ENCODE measurements at regions not wholly inside any gene's neighbourhood (a gene's known extent, or its start where the extent isn't known, plus 50 kb on each side); places are given as distances from the start of the nearest gene placed in this dataset.

DNA sequence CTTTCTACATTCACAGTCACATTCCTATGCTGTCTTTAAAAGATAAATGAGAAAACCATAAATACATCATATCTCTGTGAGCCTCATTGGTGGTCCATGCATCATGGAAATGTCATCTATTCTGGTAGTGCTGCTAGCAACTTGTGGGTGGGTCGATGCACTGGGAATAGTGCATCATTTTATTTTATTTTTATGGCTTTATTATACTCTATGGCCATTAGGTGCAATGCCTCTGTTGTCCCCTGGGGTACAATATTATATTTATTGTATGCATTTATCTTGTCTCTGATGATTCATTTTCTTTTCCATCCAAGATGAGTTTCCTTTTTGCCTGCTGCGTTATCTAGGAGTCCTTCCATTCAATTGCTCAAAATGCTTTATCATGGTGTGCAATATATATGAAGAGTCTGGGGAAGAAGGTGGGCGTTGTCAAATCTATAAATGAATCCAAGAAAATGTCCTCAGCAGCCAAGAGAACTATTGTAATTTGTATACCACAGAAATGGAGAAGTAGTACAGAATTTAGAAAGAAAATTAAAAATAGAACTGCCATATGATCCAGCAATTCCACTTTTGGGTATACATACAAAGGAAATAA is 324.0 kb downstream of the KCNJ2 start:
- WGBS, 2 experiments, result 92 to 100% methylated on average over 1 to 3 of the region's 3 CpGs
- H3K9me3 ChIP-seq (ENCODE audit: control insufficient read depth, low read length), result no peaks in the 10 kb centered on the region
- H3K27ac ChIP-seq (ENCODE audit: insufficient read depth, low read depth, low read length, poor library complexity, severe bottlenecking), result no peak overlapping the region
- H3K4me3 ChIP-seq (ENCODE audit: insufficient read depth, low read depth, low read length), result no peak overlapping the region
- no peaks in the 10 kb centered on the region for H3K27me3 ChIP-seq (ENCODE audit: control insufficient read depth, insufficient read depth, low read length, poor library complexity, severe bottlenecking)
- H3K4me1 ChIP-seq (ENCODE audit: control insufficient read depth, insufficient read depth, low read length), result peaks cover 2% of the 10 kb centered on the region
- no peaks in the 10 kb centered on the region for H3K36me3 ChIP-seq (ENCODE audit: control insufficient read depth, insufficient read depth, low read length)

DNA sequence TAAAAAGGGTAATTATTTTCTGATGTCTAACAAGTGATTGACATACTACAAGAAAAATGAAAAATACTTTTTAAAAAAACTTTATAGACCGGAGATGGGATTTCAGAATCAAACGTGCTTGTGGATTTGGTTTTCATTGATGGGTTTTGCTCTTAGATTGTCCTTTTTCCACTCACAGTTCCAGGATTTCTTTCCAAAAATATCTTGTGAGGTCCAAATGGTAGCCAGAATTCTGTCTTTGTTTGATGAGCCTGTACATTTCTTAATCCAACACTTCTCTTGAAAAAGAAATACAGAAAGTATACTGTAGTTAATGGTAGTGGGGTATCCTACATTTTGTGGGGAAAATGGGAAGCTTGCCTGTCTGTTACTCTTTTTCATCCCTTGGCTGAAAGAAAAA is 329.3 kb downstream of the KCNJ2 start:
- 94 to 100% methylated on average over 2 of the region's 2 CpGs for WGBS, 2 experiments
- Histone ChIP-seq H3K27ac (ENCODE audit: insufficient read depth, low read depth, low read length, poor library complexity, severe bottlenecking) (peak overlapping the region; percentile 75), H3K27me3 (ENCODE audit: control insufficient read depth, insufficient read depth, low read length, poor library complexity, severe bottlenecking) (no peaks in the 10 kb centered on the region)

GRCh38 chr17:70499067-70499786 is 329.9 kb downstream of the KCNJ2 start:
- Histone ChIP-seq H3K4me3 (ENCODE audit: insufficient read depth, low read depth, low read length) (no peak overlapping the region), H3K4me1 (ENCODE audit: control insufficient read depth, insufficient read depth, low read length) (peaks cover 12% of the 10 kb centered on the region), H3K9me3 (ENCODE audit: control insufficient read depth, low read length) (no peaks in the 10 kb centered on the region), H3K27ac (ENCODE audit: insufficient read depth, low read depth, low read length, poor library complexity, severe bottlenecking) (peak overlapping the region; percentile 75), H3K27me3 (ENCODE audit: control insufficient read depth, insufficient read depth, low read length, poor library complexity, severe bottlenecking) (no peaks in the 10 kb centered on the region), H3K36me3 (ENCODE audit: control insufficient read depth, insufficient read depth, low read length) (no peaks in the 10 kb centered on the region)
- 58 to 91% methylated on average over 1 to 2 of the region's 2 CpGs for WGBS, 2 experiments

More for the DNA sequence above, 329.3 kb downstream of the KCNJ2 start:
- peaks cover 12% of the 10 kb centered on the region for H3K4me1 ChIP-seq (ENCODE audit: control insufficient read depth, insufficient read depth, low read length)
- H3K36me3 ChIP-seq (ENCODE audit: control insufficient read depth, insufficient read depth, low read length), result no peaks in the 10 kb centered on the region
- H3K9me3 ChIP-seq (ENCODE audit: control insufficient read depth, low read length), result no peaks in the 10 kb centered on the region
- H3K4me3 ChIP-seq (ENCODE audit: insufficient read depth, low read depth, low read length), result no peak overlapping the region

GRCh38 chr17:70503449-70503848 is 334.1 kb downstream of the KCNJ2 start:
- H3K4me1 ChIP-seq (ENCODE audit: control insufficient read depth, insufficient read depth, low read length), result peaks cover 9% of the 10 kb centered on the region
- 92 to 100% methylated on average over 1 of the region's 3 CpGs for WGBS, 2 experiments
- no peak overlapping the region for H3K4me3 ChIP-seq (ENCODE audit: insufficient read depth, low read depth, low read length)
- H3K9me3 ChIP-seq (ENCODE audit: control insufficient read depth, low read length), result no peaks in the 10 kb centered on the region
- no peaks in the 10 kb centered on the region for H3K27me3 ChIP-seq (ENCODE audit: control insufficient read depth, insufficient read depth, low read length, poor library complexity, severe bottlenecking)
- no peaks in the 10 kb centered on the region for H3K36me3 ChIP-seq (ENCODE audit: control insufficient read depth, insufficient read depth, low read length)
- no peak overlapping the region for H3K27ac ChIP-seq (ENCODE audit: insufficient read depth, low read depth, low read length, poor library complexity, severe bottlenecking)

- Histone ChIP-seq H3K27ac (ENCODE audit: insufficient read depth, low read depth, low read length, poor library complexity, severe bottlenecking) (no peak overlapping the region), H3K36me3 (ENCODE audit: control insufficient read depth, insufficient read depth, low read length) (no peaks in the 10 kb centered on the region), H3K4me1 (ENCODE audit: control insufficient read depth, insufficient read depth, low read length) (no peaks in the 10 kb centered on the region), H3K9me3 (ENCODE audit: control insufficient read depth, low read length) (no peaks in the 10 kb centered on the region), H3K27me3 (ENCODE audit: control insufficient read depth, insufficient read depth, low read length, poor library complexity, severe bottlenecking) (no peaks in the 10 kb centered on the region), H3K4me3 (ENCODE audit: insufficient read depth, low read depth, low read length) (no peak overlapping the region)
- WGBS, 2 experiments, result 86 to 96% methylated on average over 2 of the region's 2 CpGs
These were observed 341.0 kb downstream of the KCNJ2 start for GRCh38 chr17:70510288-70510687.

- Histone ChIP-seq H3K4me3 (ENCODE audit: insufficient read depth, low read depth, low read length) (no peak overlapping the region), H3K9me3 (ENCODE audit: control insufficient read depth, low read length) (no peaks in the 10 kb centered on the region), H3K27me3 (ENCODE audit: control insufficient read depth, insufficient read depth, low read length, poor library complexity, severe bottlenecking) (no peaks in the 10 kb centered on the region), H3K36me3 (ENCODE audit: control insufficient read depth, insufficient read depth, low read length) (no peaks in the 10 kb centered on the region), H3K4me1 (ENCODE audit: control insufficient read depth, insufficient read depth, low read length) (no peaks in the 10 kb centered on the region), H3K27ac (ENCODE audit: insufficient read depth, low read depth, low read length, poor library complexity, severe bottlenecking) (no peak overlapping the region)
These were observed 348.5 kb downstream of the KCNJ2 start for GRCh38 chr17:70517816-70518215.

DNA sequence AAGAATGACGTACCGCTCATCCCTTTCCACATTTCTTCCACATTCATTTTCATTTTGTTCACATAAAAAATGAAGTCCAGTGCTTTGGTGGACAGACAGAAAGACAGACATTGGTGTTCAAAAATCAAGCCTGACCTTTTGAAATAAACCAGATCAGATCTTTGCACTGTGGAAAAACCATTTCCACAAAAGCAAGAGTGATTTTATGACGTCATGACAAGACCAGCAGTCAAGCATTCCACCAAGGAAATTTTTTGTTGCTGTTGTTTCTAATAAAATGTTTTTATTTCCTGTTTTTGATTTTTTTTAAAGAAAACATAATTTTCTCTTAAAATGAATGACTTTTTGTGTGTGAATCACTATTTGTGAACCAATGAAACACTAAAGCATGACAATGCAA is 350.0 kb downstream of the KCNJ2 start:
- no peaks in the 10 kb centered on the region for H3K36me3 ChIP-seq (ENCODE audit: control insufficient read depth, insufficient read depth, low read length)
- no peak overlapping the region for H3K4me3 ChIP-seq (ENCODE audit: insufficient read depth, low read depth, low read length)
- H3K27me3 ChIP-seq (ENCODE audit: control insufficient read depth, insufficient read depth, low read length, poor library complexity, severe bottlenecking), result no peaks in the 10 kb centered on the region
- no peaks in the 10 kb centered on the region for H3K9me3 ChIP-seq (ENCODE audit: control insufficient read depth, low read length)
- 92 to 97% methylated on average over 3 of the region's 3 CpGs for WGBS, 2 experiments
- no peak overlapping the region for H3K27ac ChIP-seq (ENCODE audit: insufficient read depth, low read depth, low read length, poor library complexity, severe bottlenecking)
- no peaks in the 10 kb centered on the region for H3K4me1 ChIP-seq (ENCODE audit: control insufficient read depth, insufficient read depth, low read length)

GRCh38 chr17:70520447-70520846 is 351.1 kb downstream of the KCNJ2 start:
- no peaks in the 10 kb centered on the region for H3K36me3 ChIP-seq (ENCODE audit: control insufficient read depth, insufficient read depth, low read length)
- H3K9me3 ChIP-seq (ENCODE audit: control insufficient read depth, low read length), result no peaks in the 10 kb centered on the region
- no peak overlapping the region for H3K4me3 ChIP-seq (ENCODE audit: insufficient read depth, low read depth, low read length)
- WGBS, 2 experiments, result 92 to 96% methylated on average over 5 of the region's 5 CpGs
- no peaks in the 10 kb centered on the region for H3K4me1 ChIP-seq (ENCODE audit: control insufficient read depth, insufficient read depth, low read length)
- no peak overlapping the region for H3K27ac ChIP-seq (ENCODE audit: insufficient read depth, low read depth, low read length, poor library complexity, severe bottlenecking)
- no peaks in the 10 kb centered on the region for H3K27me3 ChIP-seq (ENCODE audit: control insufficient read depth, insufficient read depth, low read length, poor library complexity, severe bottlenecking)

- no peaks in the 10 kb centered on the region for H3K9me3 ChIP-seq (ENCODE audit: control insufficient read depth, low read length)
- no peak overlapping the region for H3K4me3 ChIP-seq (ENCODE audit: insufficient read depth, low read depth, low read length)
- H3K36me3 ChIP-seq (ENCODE audit: control insufficient read depth, insufficient read depth, low read length), result no peaks in the 10 kb centered on the region
- no peaks in the 10 kb centered on the region for H3K27me3 ChIP-seq (ENCODE audit: control insufficient read depth, insufficient read depth, low read length, poor library complexity, severe bottlenecking)
- H3K27ac ChIP-seq (ENCODE audit: insufficient read depth, low read depth, low read length, poor library complexity, severe bottlenecking), result no peak overlapping the region
- no peaks in the 10 kb centered on the region for H3K4me1 ChIP-seq (ENCODE audit: control insufficient read depth, insufficient read depth, low read length)
- WGBS, 2 experiments, result 82 to 95% methylated on average over 4 of the region's 4 CpGs
These were observed 351.6 kb downstream of the KCNJ2 start for GRCh38 chr17:70520956-70521355.

DNA sequence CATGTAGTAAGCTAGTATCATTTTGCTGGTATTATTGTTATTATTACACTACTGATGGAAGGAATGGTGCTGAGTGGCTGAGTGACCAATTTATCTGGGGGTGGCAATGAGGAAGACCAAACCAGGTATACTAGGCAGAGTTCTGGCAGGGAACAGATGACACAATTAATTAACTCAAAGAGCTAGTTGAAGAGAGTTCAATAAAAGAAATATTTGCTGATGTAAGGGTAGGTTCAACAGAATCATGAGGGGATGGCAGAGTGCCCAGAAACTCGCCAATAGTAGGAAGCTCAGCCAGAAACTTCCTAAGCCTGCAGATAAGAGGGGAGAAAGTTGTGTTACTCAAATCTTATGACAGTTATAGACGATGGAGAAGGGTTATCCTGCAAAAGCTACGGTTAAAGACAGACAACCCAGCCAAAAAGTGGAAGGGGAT is 352.5 kb downstream of the KCNJ2 start:
- Histone ChIP-seq H3K4me3 (ENCODE audit: insufficient read depth, low read depth, low read length) (no peak overlapping the region), H3K9me3 (ENCODE audit: control insufficient read depth, low read length) (no peaks in the 10 kb centered on the region), H3K4me1 (ENCODE audit: control insufficient read depth, insufficient read depth, low read length) (no peaks in the 10 kb centered on the region), H3K27ac (ENCODE audit: insufficient read depth, low read depth, low read length, poor library complexity, severe bottlenecking) (no peak overlapping the region), H3K36me3 (ENCODE audit: control insufficient read depth, insufficient read depth, low read length) (no peaks in the 10 kb centered on the region), H3K27me3 (ENCODE audit: control insufficient read depth, insufficient read depth, low read length, poor library complexity, severe bottlenecking) (no peaks in the 10 kb centered on the region)
- 96 to 98% methylated on average over 3 of the region's 3 CpGs for WGBS, 2 experiments

Data from ectodermal cell (in vitro differentiated cells).